Activated B cell treated with CpG ODN at 0.5 μM for 24 hours (primary cell): ENCODE measurements at regions not wholly inside any gene's neighbourhood (a gene's known extent, or its start where the extent isn't known, plus 50 kb on each side); places are given as distances from the start of the nearest gene placed in this dataset.

ENCODE experiments used
- ATAC-seq: fragments of 200-7000 bp; cut with Tn5 transposase; one replicate; pipeline ENCODE4 v1.10.0; 2021; ENCODE audit warnings: low read depth, mild to moderate bottlenecking, moderate library complexity
- CTCF ChIA-PET: fragments of 350-600 bp; sonication (Branson Sonifier 250); formaldehyde crosslinking; loops from one replicate; lab custom pipeline; 2021; ENCODE audit warnings: antibody characterized with exemption; lab: Charles Lee
- POLR2A ChIA-PET: fragments of 350-600 bp; sonication (Branson Sonifier 250); formaldehyde crosslinking; loops from one replicate; lab custom pipeline; 2021; ENCODE audit warnings: antibody characterized with exemption; lab: Charles Lee
- DNase-seq: peaks from one replicate; pipeline ENCODE4 v3.0.0; 2022
- H3K27ac Mint-ChIP-seq: one replicate; pipeline ENCODE4 v1.8.0; 2020; ENCODE audit warnings: mixed read lengths
- H3K27me3 Mint-ChIP-seq: one replicate; pipeline ENCODE4 v1.8.0; 2021; ENCODE audit warnings: mixed read lengths
- H3K36me3 Mint-ChIP-seq: one replicate; pipeline ENCODE4 v1.8.0; 2021; ENCODE audit warnings: low read depth, mixed read lengths
- H3K4me1 Mint-ChIP-seq: one replicate; pipeline ENCODE4 v1.8.0; 2021; ENCODE audit warnings: mixed read lengths
- H3K4me3 Mint-ChIP-seq: one replicate; pipeline ENCODE4 v1.8.0; 2020; ENCODE audit warnings: mild to moderate bottlenecking, mixed read lengths
- H3K9me3 Mint-ChIP-seq: one replicate; pipeline ENCODE4 v1.8.0; 2020; ENCODE audit warnings: mixed read lengths
- CTCF ChIP-seq: fragments of 200-600 bp; IDR thresholded peaks from one replicate; pipeline ENCODE4 v1.8.0; 2022; ENCODE audit warnings: antibody characterized with exemption, mild to moderate bottlenecking
- intact Hi-C: fragments of 100-400 bp; cut with micrococcal nuclease; formaldehyde crosslinking; loops from one replicate; pipeline ENCODE4 v1.15.1; 2024

- CTCF ChIA-PET, result no interaction called here
- DNase-seq, result no peak
- POLR2A ChIA-PET, result no interaction called here
- H3K36me3 Mint-ChIP-seq, result no peaks in the 10 kb centered on the region
- intact Hi-C loops, result no loop called here
- H3K27ac Mint-ChIP-seq, result no peak overlapping the region
- TF ChIP-seq CTCF, result no peak
- no peak overlapping the region for H3K4me3 Mint-ChIP-seq
- H3K9me3 Mint-ChIP-seq, result peaks cover 3% of the 10 kb centered on the region
- H3K27me3 Mint-ChIP-seq, result no peaks in the 10 kb centered on the region
- H3K4me1 Mint-ChIP-seq, result no peaks in the 10 kb centered on the region
- ATAC-seq, result no peak
Observed at GRCh38 chr9:87135074-87135473, 187.8 kb upstream of the GAS1 start.

GRCh38 chr9:87137718-87138117, 190.4 kb upstream of the GAS1 start:
- Mint-ChIP-seq H3K4me1 (no peaks in the 10 kb centered on the region), H3K36me3 (no peaks in the 10 kb centered on the region), H3K27ac (no peak overlapping the region), H3K9me3 (peaks cover 3% of the 10 kb centered on the region), H3K4me3 (no peak overlapping the region), H3K27me3 (no peaks in the 10 kb centered on the region)
- intact Hi-C loops, result no loop called here
- CTCF ChIA-PET, result no interaction called here
- ATAC-seq (no peak), DNase-seq (no peak)
- no peak for TF ChIP-seq CTCF
- POLR2A ChIA-PET, result no interaction called here

GRCh38 chr9:87138128-87139040, 191.1 kb upstream of the GAS1 start:
- H3K9me3 Mint-ChIP-seq, result no peaks in the 10 kb centered on the region
- H3K27ac Mint-ChIP-seq, result no peak overlapping the region
- H3K4me3 Mint-ChIP-seq, result no peak overlapping the region
- H3K36me3 Mint-ChIP-seq, result no peaks in the 10 kb centered on the region
- TF ChIP-seq CTCF, result no peak
- ChIA-PET CTCF (no interaction called here), POLR2A (no interaction called here)
- no peak for DNase-seq
- intact Hi-C loops, result no loop called here
- H3K4me1 Mint-ChIP-seq, result no peaks in the 10 kb centered on the region
- no peaks in the 10 kb centered on the region for H3K27me3 Mint-ChIP-seq
- no peak for ATAC-seq

GRCh38 chr9:87139099-87139730, 191.9 kb upstream of the GAS1 start:
- Mint-ChIP-seq H3K27ac (no peak overlapping the region), H3K36me3 (no peaks in the 10 kb centered on the region), H3K4me3 (no peak overlapping the region), H3K27me3 (no peaks in the 10 kb centered on the region), H3K4me1 (no peaks in the 10 kb centered on the region), H3K9me3 (no peaks in the 10 kb centered on the region)
- DNase-seq (no peak), ATAC-seq (no peak)
- ChIA-PET CTCF (no interaction called here), POLR2A (no interaction called here)
- TF ChIP-seq CTCF, result no peak
- intact Hi-C loops, result no loop called here

- intact Hi-C loops, result no loop called here
- H3K9me3 Mint-ChIP-seq, result no peaks in the 10 kb centered on the region
- H3K4me3 Mint-ChIP-seq, result no peak overlapping the region
- no peaks in the 10 kb centered on the region for H3K36me3 Mint-ChIP-seq
- H3K27me3 Mint-ChIP-seq, result no peaks in the 10 kb centered on the region
- POLR2A ChIA-PET, result no interaction called here
- H3K27ac Mint-ChIP-seq, result no peak overlapping the region
- no peak for TF ChIP-seq CTCF
- CTCF ChIA-PET, result no interaction called here
- no peak for DNase-seq
- no peak for ATAC-seq
- no peaks in the 10 kb centered on the region for H3K4me1 Mint-ChIP-seq
Observed at GRCh38 chr9:87140142-87140541, 192.8 kb upstream of the GAS1 start.
